IMR-90 (cell line): ENCODE measurements at regions not wholly inside any gene's neighbourhood (a gene's known extent, or its start where the extent isn't known, plus 50 kb on each side); places are given as distances from the start of the nearest gene placed in this dataset.
"Not testable (repeated sequence)": the region's sequence is repeated elsewhere in the genome, so short reads cannot be mapped to it uniquely, and the experiment has no call there.

Source experiments
- ATAC-seq: fragments of 200-7000 bp; cut with Tn5 transposase; 2 replicates; pipeline ENCODE4 v1.9.1; 2020; ENCODE audit warnings: low read depth, mild to moderate bottlenecking, moderate library complexity
- BruUV-seq: library from RNA; stranded (reverse); fragments of 400-500 nt; replicated peaks from 2 replicates; lab custom pipeline; 2021; lab: Mats Ljungman, UMichigan
- CTCF ChIA-PET: fragments of 300-600 bp; formaldehyde crosslinking; extraction: SDS; loops from one replicate; lab custom pipeline; 2021; ENCODE audit warnings: antibody characterized with exemption; lab: Yijun Ruan, JAX
- POLR2A ChIA-PET: fragments of 300-600 bp; sonication (Branson Sonifier 250); formaldehyde crosslinking; loops from one replicate; lab custom pipeline; 2022; ENCODE audit warnings: antibody characterized with exemption; ENCODE audit not compliant: unreplicated experiment; lab: Charles Lee
- DNase-seq: peaks from one replicate; pipeline ENCODE4 v3.0.0; 2013
- H2AFZ ChIP-seq: replicated peaks from 2 replicates; pipeline ENCODE3; 2013; ENCODE audit warnings: low read length, mild to moderate bottlenecking; ENCODE audit not compliant: poor library complexity
- H2AK5ac ChIP-seq: 2 replicates; pipeline ENCODE4 v1.6.1; 2013; ENCODE audit warnings: low read depth, low read length, inconsistent platforms
- H2AK9ac ChIP-seq: replicated peaks from 2 replicates; pipeline ENCODE3; 2013; ENCODE audit warnings: mild to moderate bottlenecking, low read depth, low read length, moderate library complexity; ENCODE audit not compliant: poor library complexity
- H2BK120ac ChIP-seq: 2 replicates; pipeline ENCODE4 v1.6.1; 2013; ENCODE audit warnings: low read depth, low read length, inconsistent platforms
- H2BK15ac ChIP-seq: 3 replicates; pipeline ENCODE4 v1.6.1; 2013; ENCODE audit warnings: low read depth, low read length, inconsistent platforms
- H2BK20ac ChIP-seq: 2 replicates; pipeline ENCODE4 v1.6.1; 2013; ENCODE audit warnings: low read depth, mild to moderate bottlenecking, inconsistent platforms, low read length, moderate library complexity
- H2BK5ac ChIP-seq: 2 replicates; pipeline ENCODE4 v1.6.1; 2013; ENCODE audit warnings: mild to moderate bottlenecking, low read depth, low read length, inconsistent platforms; ENCODE audit not compliant: poor library complexity, severe bottlenecking
- H3K14ac ChIP-seq: replicated peaks from 2 replicates; pipeline ENCODE4 v1.6.1; 2013; ENCODE audit warnings: low read depth, low read length, inconsistent platforms
- H3K18ac ChIP-seq: 2 replicates; pipeline ENCODE4 v1.6.1; 2013; ENCODE audit warnings: low read depth, low read length, control low read depth
- H3K23ac ChIP-seq: 2 replicates; pipeline ENCODE4 v1.6.1; 2013; ENCODE audit warnings: low read depth, low read length, inconsistent platforms
- H3K27ac ChIP-seq: 2 replicates; pipeline ENCODE4 v1.5.1; 2013; ENCODE audit warnings: mild to moderate bottlenecking, control low read depth, low read length; ENCODE audit not compliant: insufficient read depth
- H3K27me3 ChIP-seq: 2 replicates; pipeline ENCODE4 v1.6.1; 2013; ENCODE audit warnings: low read length; ENCODE audit not compliant: control insufficient read depth, insufficient read depth
- H3K36me3 ChIP-seq: 2 replicates; pipeline ENCODE4 v1.6.1; 2013; ENCODE audit warnings: low read length, mixed read lengths; ENCODE audit not compliant: control insufficient read depth, insufficient read depth
- H3K4ac ChIP-seq: 2 replicates; pipeline ENCODE4 v1.6.1; 2013; ENCODE audit warnings: low read depth, low read length, inconsistent platforms
- H3K4me1 ChIP-seq: 2 replicates; pipeline ENCODE4 v1.6.1; 2013; ENCODE audit warnings: low read length, mixed read lengths; ENCODE audit not compliant: control insufficient read depth, insufficient read depth
- H3K4me2 ChIP-seq: 2 replicates; pipeline ENCODE4 v1.6.1; 2013; ENCODE audit warnings: low read depth, mild to moderate bottlenecking, control low read depth, low read length, moderate library complexity
- H3K4me3 ChIP-seq: 2 replicates; pipeline ENCODE4 v1.5.1; 2013; ENCODE audit warnings: low read depth, mild to moderate bottlenecking, control low read depth, low read length, moderate library complexity; ENCODE audit not compliant: insufficient read depth
- H3K56ac ChIP-seq: 2 replicates; pipeline ENCODE4 v1.6.1; 2013; ENCODE audit warnings: low read length, inconsistent platforms; ENCODE audit not compliant: insufficient read depth; ENCODE audit errors: extremely low read depth
- H3K79me1 ChIP-seq, 2 experiments: 2 replicates each; pipeline ENCODE4 v1.6.1; 2013; ENCODE audit warnings: low read length in 2 of 2, inconsistent platforms in 1 of 2, low read depth in 1 of 2
- H3K9ac ChIP-seq: 2 replicates; pipeline ENCODE4 v1.6.1; 2013; ENCODE audit warnings: low read depth, low read length, control low read depth
- H3K9me1 ChIP-seq: 2 replicates; pipeline ENCODE4 v1.6.1; 2013; ENCODE audit warnings: low read length, inconsistent platforms; ENCODE audit not compliant: insufficient read depth
- H3K9me3 ChIP-seq: 2 replicates; pipeline ENCODE4 v1.6.1; 2013; ENCODE audit warnings: low read length; ENCODE audit not compliant: control insufficient read depth, insufficient read depth
- H4K20me1 ChIP-seq: 2 replicates; pipeline ENCODE4 v1.6.1; 2013; ENCODE audit warnings: low read length, inconsistent platforms; ENCODE audit not compliant: insufficient read depth
- H4K5ac ChIP-seq: 2 replicates; pipeline ENCODE4 v1.6.1; 2013; ENCODE audit warnings: mild to moderate bottlenecking, low read depth, low read length, control low read depth
- H4K8ac ChIP-seq, 2 experiments: 2 replicates each; pipeline ENCODE4 v1.6.1; 2013; ENCODE audit warnings: low read depth in 2 of 2, low read length in 2 of 2, control low read depth in 1 of 2, inconsistent platforms in 1 of 2
- H4K91ac ChIP-seq: 2 replicates; pipeline ENCODE4 v1.6.1; 2013; ENCODE audit warnings: low read depth, low read length, inconsistent platforms; ENCODE audit not compliant: insufficient read depth
- CEBPB ChIP-seq: IDR thresholded peaks from 2 replicates; pipeline ENCODE4 v1.6.1; 2012; ENCODE audit warnings: low read depth, low read length, improper control_type of control experiment
- WGBS, 2 experiments: methylation state at CpG; one replicate each; pipeline versions ENCODE4 v1.1.5 to v1.1.7; 2013; ENCODE audit warnings: missing lambda C conversion rate in 2 of 2; ENCODE audit not compliant: insufficient read length in 1 of 2; ENCODE audit errors: extremely low coverage in 2 of 2; 5-methylcytosine and 5-hydroxymethylcytosine counted together
- dilution Hi-C: fragments of 300-500 bp; cut with HindIII; formaldehyde crosslinking; loops from one replicate; pipeline ENCODE4 v1.14.3; 2018; ENCODE audit warnings: low sequenced_read_pairs; ENCODE audit not compliant: unreplicated experiment
- in situ Hi-C: fragments of 300-500 bp; cut with MboI; formaldehyde crosslinking; loops from 3 replicates; pipeline ENCODE4 v1.14.3; 2019; ENCODE audit warnings: low sequenced_read_pairs, inconsistent platforms, mixed read lengths
- intact Hi-C: fragments of 100-400 bp; cut with micrococcal nuclease; formaldehyde crosslinking; loops from 2 replicates; pipeline ENCODE4 v1.10.0; 2022

DNA sequence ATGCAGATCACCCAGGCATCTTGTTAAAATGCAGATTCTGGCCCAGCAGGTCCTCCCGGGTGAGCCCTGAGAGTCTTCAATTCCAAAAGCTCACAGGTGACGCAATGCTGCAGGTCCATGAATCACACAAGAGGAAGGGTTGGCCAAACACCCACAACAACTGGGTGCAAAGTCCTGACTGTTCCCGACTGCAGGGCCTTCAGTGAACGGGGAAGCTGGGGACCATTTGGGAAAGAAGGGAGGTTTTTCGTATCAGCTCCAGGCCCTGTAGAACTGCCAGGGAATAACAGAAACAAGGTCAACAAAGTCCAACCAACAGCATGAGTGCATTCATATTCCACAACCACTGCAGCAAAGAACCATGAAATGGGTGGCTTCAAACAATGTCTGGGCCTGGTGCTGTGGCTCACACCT is 106.1 kb upstream of the ROPN1B start:
- H2BK120ac ChIP-seq, POLR2A ChIA-PET, H3K27me3 ChIP-seq, H2BK5ac ChIP-seq, H3K9me3 ChIP-seq, H3K9ac ChIP-seq, H3K4ac ChIP-seq, dilution Hi-C loops, H4K91ac ChIP-seq, H3K18ac ChIP-seq, H3K4me1 ChIP-seq, H4K8ac ChIP-seq, H2AK9ac ChIP-seq, H4K20me1 ChIP-seq, H2AFZ ChIP-seq, H2BK20ac ChIP-seq, H3K4me3 ChIP-seq, H2BK15ac ChIP-seq, H3K9me1 ChIP-seq, H3K14ac ChIP-seq, H3K23ac ChIP-seq, H4K5ac ChIP-seq, H3K36me3 ChIP-seq, H3K4me2 ChIP-seq, H3K79me1 ChIP-seq, in situ Hi-C loops, H2AK5ac ChIP-seq, BruUV-seq, intact Hi-C loops, ATAC-seq, H3K27ac ChIP-seq, CTCF ChIA-PET, H3K56ac ChIP-seq: not testable (repeated sequence)
- no CpG with 5 or more reads among the region's 5 CpGs for WGBS, 2 experiments
- TF ChIP-seq CEBPB: peak; percentile 31; the same call in 1 of the 2 replicates
- DNase-seq: peak; percentile 2

DNA sequence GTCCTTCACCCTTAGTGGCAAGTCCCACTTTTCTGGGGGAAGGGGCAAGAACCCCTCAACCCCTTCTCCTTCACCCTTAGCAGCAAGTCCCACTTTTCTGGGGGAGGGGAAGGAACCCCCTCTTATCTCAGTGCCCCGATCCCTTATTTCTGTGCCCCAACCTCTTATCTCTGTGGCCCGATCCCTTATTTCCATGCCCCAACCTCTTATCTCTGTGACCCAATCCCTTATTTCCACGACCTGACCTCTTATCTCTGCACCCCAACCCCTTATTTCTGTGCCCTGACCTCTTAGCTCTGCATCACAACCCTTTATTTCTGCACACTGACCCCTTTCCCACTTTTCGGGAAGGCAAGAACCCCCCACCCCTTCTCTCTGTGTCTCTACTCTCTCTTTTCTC is 104.4 kb upstream of the ROPN1B start:
- H3K4me2 ChIP-seq, H2BK120ac ChIP-seq, BruUV-seq, intact Hi-C loops, H2AFZ ChIP-seq, CTCF ChIA-PET, H3K9me1 ChIP-seq, H2AK5ac ChIP-seq, H4K20me1 ChIP-seq, H4K91ac ChIP-seq, H4K8ac ChIP-seq, H3K79me1 ChIP-seq, H2BK20ac ChIP-seq, H3K18ac ChIP-seq, H3K56ac ChIP-seq, H3K23ac ChIP-seq, H3K27ac ChIP-seq, dilution Hi-C loops, DNase-seq, H3K4me3 ChIP-seq, H2AK9ac ChIP-seq, H2BK5ac ChIP-seq, H3K4me1 ChIP-seq, H3K27me3 ChIP-seq, H3K9me3 ChIP-seq, ATAC-seq, H3K14ac ChIP-seq, H3K4ac ChIP-seq, in situ Hi-C loops, H3K9ac ChIP-seq, H3K36me3 ChIP-seq, H2BK15ac ChIP-seq, H4K5ac ChIP-seq, POLR2A ChIA-PET: not testable (repeated sequence)
- 71% methylated on average over 1 of the region's 4 CpGs; no CpG with 5 or more reads in 1 of the 2 experiments for WGBS, 2 experiments
